BJ (cell line): ENCODE measurements at regions not wholly inside any gene's neighbourhood (a gene's known extent, or its start where the extent isn't known, plus 50 kb on each side); places are given as distances from the start of the nearest gene placed in this dataset.

Experiments
- CTCF ChIA-PET: fragments of 350-600 bp; formaldehyde crosslinking; extraction: SDS; loops from one replicate; lab custom pipeline; 2021; ENCODE audit warnings: antibody characterized with exemption, inconsistent platforms; lab: Yijun Ruan, JAX
- POLR2A ChIA-PET: fragments of 300-600 bp; sonication (Branson Sonifier 250); formaldehyde crosslinking; extraction: SDS; loops from one replicate; lab custom pipeline; 2021; ENCODE audit warnings: antibody characterized with exemption; lab: Charles Lee
- DNase-seq: peaks from one replicate; pipeline ENCODE4 v3.0.0-alpha.2; 2011; ENCODE audit warnings: low read depth
- H3K27me3 ChIP-seq: 2 replicates; pipeline ENCODE4 v1.6.0; 2011; ENCODE audit warnings: low read length; ENCODE audit not compliant: control insufficient read depth, insufficient read depth
- H3K36me3 ChIP-seq: 2 replicates; pipeline ENCODE4 v1.5.1; 2011; ENCODE audit warnings: low read length; ENCODE audit not compliant: control insufficient read depth, insufficient read depth
- H3K4me3 ChIP-seq: 2 replicates; pipeline ENCODE4 v1.5.1; 2011; ENCODE audit warnings: low read depth, mild to moderate bottlenecking, control low read depth, low read length
- CTCF ChIP-seq: IDR thresholded peaks from 2 replicates; pipeline ENCODE4 v1.5.1; 2011; ENCODE audit warnings: low read depth, mild to moderate bottlenecking, control low read depth, inconsistent platforms, low read length, moderate library complexity; ENCODE audit not compliant: insufficient read depth

DNA sequence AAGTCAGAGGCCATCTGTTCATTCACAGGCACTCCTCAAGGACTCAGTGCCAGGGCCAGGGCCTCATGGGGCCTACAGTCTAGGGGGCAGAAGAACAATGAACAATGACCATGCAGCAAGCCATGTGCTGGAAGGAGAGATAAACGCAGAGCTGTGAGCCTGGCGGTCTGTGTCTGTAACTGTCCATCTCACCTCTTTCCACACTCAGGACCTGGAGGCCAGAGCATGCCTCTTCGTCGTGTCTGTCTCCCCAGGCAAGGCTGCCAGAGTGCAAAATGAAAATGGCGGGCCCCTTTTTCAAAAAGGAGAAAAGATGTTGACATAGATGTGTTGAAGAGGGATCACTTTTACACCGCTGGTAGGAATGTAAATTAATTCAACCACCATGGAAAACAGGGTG, 78.5 kb downstream of the MSX1 start:
- POLR2A ChIA-PET = no interaction called here
- Histone ChIP-seq H3K27me3 (peaks cover 2% of the 10 kb centered on the region; the same call in 1 of the 2 replicates), H3K36me3 (no peaks in the 10 kb centered on the region), H3K4me3 (no peak overlapping the region)
- no peak for DNase-seq
- no peak for TF ChIP-seq CTCF
- CTCF ChIA-PET = no interaction called here

DNA sequence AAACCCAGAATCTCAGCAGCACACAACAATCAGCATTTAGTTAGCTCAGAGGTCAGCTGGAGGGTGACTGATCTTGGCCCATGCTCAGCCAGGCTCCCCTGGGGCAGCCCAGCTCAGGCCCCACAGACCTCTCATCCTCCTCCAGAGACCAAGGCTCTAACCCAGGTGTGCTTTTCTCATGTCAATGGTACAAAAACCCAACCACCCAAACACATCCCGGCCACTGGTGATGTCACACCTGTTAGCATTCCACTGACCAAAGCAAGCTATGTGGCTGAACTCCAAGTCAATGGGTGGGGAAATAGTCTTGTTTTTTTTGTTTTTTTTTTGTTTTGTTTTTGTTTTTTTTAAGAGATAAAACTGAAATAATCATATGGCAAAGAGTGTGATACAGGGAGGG, 77.5 kb downstream of the CYTL1 start:
- Histone ChIP-seq H3K4me3 (no peak overlapping the region), H3K36me3 (no peaks in the 10 kb centered on the region), H3K27me3 (peaks cover 4% of the 10 kb centered on the region; the same call in 1 of the 2 replicates)
- CTCF ChIA-PET = no interaction called here
- POLR2A ChIA-PET = no interaction called here
- no peak for TF ChIP-seq CTCF
- DNase-seq = no peak

- Histone ChIP-seq H3K4me3 (no peak overlapping the region), H3K36me3 (no peaks in the 10 kb centered on the region), H3K27me3 (peaks cover 6% of the 10 kb centered on the region)
- CTCF ChIA-PET = no interaction called here
- no peak for DNase-seq
- TF ChIP-seq CTCF = no peak
- POLR2A ChIA-PET = no interaction called here
Observed at GRCh38 chr4:4942658-4943057, 76.6 kb downstream of the CYTL1 start.

DNA sequence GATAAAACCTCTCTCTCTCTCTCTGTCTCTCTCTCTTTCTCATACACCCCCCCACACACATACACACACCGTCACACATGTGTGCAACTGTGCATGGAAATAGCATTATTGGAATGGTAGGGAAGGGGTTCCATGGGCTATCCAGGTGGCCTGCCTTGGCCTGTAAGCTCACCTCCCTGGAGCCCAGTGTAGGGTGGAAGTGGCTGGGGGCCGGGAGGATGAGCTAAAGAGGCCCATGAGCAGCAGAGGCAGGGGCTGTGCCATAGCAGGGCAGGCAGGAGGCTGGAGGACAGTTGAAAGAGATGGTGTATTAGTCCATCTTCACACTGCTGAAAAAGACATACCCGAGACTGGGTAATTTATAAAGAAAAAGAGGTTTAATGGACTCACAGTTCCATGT, 74.2 kb downstream of the CYTL1 start:
- no peak for TF ChIP-seq CTCF
- POLR2A ChIA-PET = no interaction called here
- CTCF ChIA-PET = interaction anchor here (0.6 to 1.0 kb wide), 2 partner anchors 41 to 749 kb away, joined by 3 read pairs; no protein-coding TSS in a partner anchor

GRCh38 chr4:4945829-4946228, 73.4 kb downstream of the CYTL1 start:
- CTCF ChIA-PET = no interaction called here
- H3K4me3 ChIP-seq = no peak overlapping the region
- DNase-seq = no peak
- H3K27me3 ChIP-seq = peaks cover 6% of the 10 kb centered on the region
- no peaks in the 10 kb centered on the region for H3K36me3 ChIP-seq
- TF ChIP-seq CTCF = no peak
- POLR2A ChIA-PET = no interaction called here

More for the DNA sequence above, 74.2 kb downstream of the CYTL1 start:
- H3K4me3 ChIP-seq = no peak overlapping the region
- no peak for DNase-seq
- no peaks in the 10 kb centered on the region for H3K36me3 ChIP-seq
- H3K27me3 ChIP-seq = peaks cover 6% of the 10 kb centered on the region
